HFF-Myc (cell line): ENCODE measurements at regions not wholly inside any gene's neighbourhood (a gene's known extent, or its start where the extent isn't known, plus 50 kb on each side); places are given as distances from the start of the nearest gene placed in this dataset.

Experiments
- DNase-seq: peaks from one replicate; pipeline ENCODE4 v3.0.0-alpha.2; 2011; ENCODE audit warnings: low read depth; ENCODE audit errors: extremely low read depth
- H3K4me3 ChIP-seq: replicated peaks from 2 replicates; pipeline ENCODE4 v1.5.1; 2011; ENCODE audit warnings: low read depth, mild to moderate bottlenecking, control low read depth, low read length
- CTCF ChIP-seq: IDR thresholded peaks from 2 replicates; pipeline ENCODE4 v1.5.1; 2012; ENCODE audit warnings: mild to moderate bottlenecking, low read depth, low read length, control low read depth; ENCODE audit errors: missing control alignments

- no peak for DNase-seq
- no peak for TF ChIP-seq CTCF
- H3K4me3 ChIP-seq = no peak overlapping the region
Observed at GRCh38 chr5:88322785-88323184, 54.1 kb upstream of the TMEM161B start.
